ENCODE measurements at regions not wholly inside any gene's neighbourhood (a gene's known extent, or its start where the extent isn't known, plus 50 kb on each side); places are given as distances from the start of the nearest gene placed in this dataset.

GRCh38 chr14:85079842-85080730 lies 449.9 kb upstream of the FLRT2 start:
- TF ChIP-seq POLR2A (IDR thresholded peaks at IDR 0.05; ENCODE audit: low read depth, low read length) = no peak
- TF ChIP-seq POLR2AphosphoS5 (IDR thresholded peaks at IDR 0.05; ENCODE audit: low read depth, low read length) = no peak
- no peak for TF ChIP-seq TAF1 (IDR thresholded peaks at IDR 0.05; ENCODE audit: borderline replicate concordance, low read depth, low read length)
